Muscle of arm (tissue), 1 donor: ENCODE measurements at regions not wholly inside any gene's neighbourhood (a gene's known extent, or its start where the extent isn't known, plus 50 kb on each side); places are given as distances from the start of the nearest gene placed in this dataset.

Source experiments
- DNase-seq: peaks from one replicate; pipeline ENCODE4 v3.0.0-alpha.2; 2013

GRCh38 chr7:54955696-54956420 is 63.0 kb upstream of the EGFR start:
- DNase-seq = no peak

DNA sequence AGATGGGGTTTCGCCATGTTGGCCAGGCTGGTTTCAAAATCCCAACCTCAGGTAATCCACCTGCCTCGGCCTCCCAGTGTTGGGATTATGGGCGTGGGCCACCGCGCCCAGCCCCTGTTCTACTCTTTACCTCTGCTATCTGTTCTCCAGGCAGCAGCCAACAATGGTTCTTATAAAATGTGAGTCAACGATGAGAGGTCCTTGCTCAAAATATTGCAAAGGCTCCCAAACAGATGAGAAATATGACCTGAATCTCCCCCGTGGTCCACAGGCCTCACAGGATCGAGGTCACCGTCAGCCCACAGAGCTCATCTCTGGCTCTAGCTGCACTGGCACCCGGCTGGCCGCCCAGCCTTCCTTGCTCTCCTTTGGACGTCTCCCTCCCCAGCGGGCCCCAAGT is 62.0 kb upstream of the EGFR start:
- no peak for DNase-seq

- no peak for DNase-seq
These were observed 58.3 kb upstream of the EGFR start for GRCh38 chr7:54960517-54960916.

DNA sequence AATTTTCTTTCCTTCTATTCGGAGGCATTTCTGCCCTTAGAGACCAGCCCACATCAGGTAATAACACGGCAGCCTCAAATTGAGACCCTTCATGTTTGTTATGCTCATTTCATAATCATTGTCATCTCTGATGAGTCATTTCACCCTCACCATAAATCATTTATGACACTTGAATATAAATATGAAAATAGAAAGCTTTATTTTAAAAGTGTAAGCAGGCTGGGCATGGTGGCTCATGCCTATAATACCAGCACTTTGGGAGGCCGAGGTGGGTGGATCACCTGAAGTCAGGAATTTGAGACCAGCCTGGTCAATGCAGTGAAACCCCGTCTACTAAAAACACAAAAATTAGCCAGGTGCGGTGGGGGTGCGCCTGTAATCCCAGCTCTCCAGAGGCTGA is 57.4 kb upstream of the EGFR start:
- no peak for DNase-seq

GRCh38 chr7:54963155-54963554 is 55.7 kb upstream of the EGFR start:
- DNase-seq = no peak

- DNase-seq = no peak
These were observed 54.7 kb upstream of the EGFR start for GRCh38 chr7:54964136-54964535.

DNA sequence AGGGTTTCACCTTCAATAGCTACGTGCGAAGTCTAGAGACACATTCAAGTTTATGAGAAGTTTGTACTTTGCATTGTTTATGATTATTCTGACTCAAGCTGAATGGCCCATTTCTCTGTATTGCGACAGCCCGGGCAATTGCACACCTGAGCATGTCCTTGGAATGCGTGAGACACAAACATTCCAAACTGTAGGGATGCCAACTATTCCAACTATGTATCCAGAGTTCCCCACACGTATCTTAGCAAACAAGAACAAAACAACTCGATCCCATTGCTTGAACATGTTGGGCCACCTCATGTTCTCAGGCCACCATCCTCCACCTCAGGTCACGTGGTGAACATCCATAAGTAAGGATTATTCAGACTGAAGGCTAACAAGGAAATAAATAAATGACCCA is 51.4 kb upstream of the EGFR start:
- DNase-seq = no peak

GRCh38 chr7:54968018-54968417 is 50.8 kb upstream of the EGFR start:
- no peak for DNase-seq
